HEK293T (cell line): ENCODE measurements at regions not wholly inside any gene's neighbourhood (a gene's known extent, or its start where the extent isn't known, plus 50 kb on each side); places are given as distances from the start of the nearest gene placed in this dataset.

Experiments
- ELF4 ChIP-seq: fragments of 450-650 bp; IDR thresholded peaks from 2 replicates; pipeline ENCODE4 v1.6.1; 2017; ENCODE audit warnings: antibody characterized with exemption
- FOXK2 ChIP-seq: fragments of 450-650 bp; IDR thresholded peaks from 2 replicates; pipeline ENCODE4 v1.6.1; 2016; ENCODE audit warnings: mild to moderate bottlenecking
- FOXM1 ChIP-seq: fragments of 450-650 bp; IDR thresholded peaks from 2 replicates; pipeline ENCODE4 v1.6.1; 2017; ENCODE audit warnings: mild to moderate bottlenecking, borderline replicate concordance
- SP1 ChIP-seq: fragments of 450-650 bp; IDR thresholded peaks from 2 replicates; pipeline ENCODE4 v1.6.1; 2017
- SUZ12 ChIP-seq: fragments of 450-650 bp; IDR thresholded peaks from 2 replicates; pipeline ENCODE4 v1.6.1; 2016; ENCODE audit warnings: mild to moderate bottlenecking
- TARDBP ChIP-seq: fragments of 450-650 bp; IDR thresholded peaks from 2 replicates; pipeline ENCODE4 v1.6.1; 2016
- ZNF384 ChIP-seq: fragments of 450-650 bp; IDR thresholded peaks from 2 replicates; pipeline ENCODE4 v1.6.1; 2016
- TF ChIP-seq, protein P1 (sequence below): fragments of 450-650 bp; IDR thresholded peaks from 2 replicates; pipeline ENCODE4 v1.6.1; 2016

- TF ChIP-seq FOXM1 (no peak), FOXK2 (no peak), ZNF384 (no peak), SP1 (no peak), ELF4 (no peak), SUZ12 (no peak), TARDBP (no peak)
- TF ChIP-seq, protein P1, sequence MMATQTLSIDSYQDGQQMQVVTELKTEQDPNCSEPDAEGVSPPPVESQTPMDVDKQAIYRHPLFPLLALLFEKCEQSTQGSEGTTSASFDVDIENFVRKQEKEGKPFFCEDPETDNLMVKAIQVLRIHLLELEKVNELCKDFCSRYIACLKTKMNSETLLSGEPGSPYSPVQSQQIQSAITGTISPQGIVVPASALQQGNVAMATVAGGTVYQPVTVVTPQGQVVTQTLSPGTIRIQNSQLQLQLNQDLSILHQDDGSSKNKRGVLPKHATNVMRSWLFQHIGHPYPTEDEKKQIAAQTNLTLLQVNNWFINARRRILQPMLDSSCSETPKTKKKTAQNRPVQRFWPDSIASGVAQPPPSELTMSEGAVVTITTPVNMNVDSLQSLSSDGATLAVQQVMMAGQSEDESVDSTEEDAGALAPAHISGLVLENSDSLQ = no peak
Measured at GRCh38 chr18:64410685-64411084, 261.8 kb upstream of the LINC00305 start.
